H9 (cell line): ENCODE measurements at regions not wholly inside any gene's neighbourhood (a gene's known extent, or its start where the extent isn't known, plus 50 kb on each side); places are given as distances from the start of the nearest gene placed in this dataset.

ENCODE experiments used
- DNase-seq: peaks from one replicate; pipeline ENCODE4 v3.0.0-alpha.2; 2017
- H2AFZ ChIP-seq: one replicate; pipeline ENCODE4 v1.6.1; 2013; ENCODE audit warnings: mild to moderate bottlenecking, low read length, control low read depth, moderate library complexity
- H2AK5ac ChIP-seq: 2 replicates; pipeline ENCODE4 v1.6.1; 2013; ENCODE audit warnings: low read length, control low read depth, mixed read lengths; ENCODE audit not compliant: insufficient read length
- H2BK120ac ChIP-seq: one replicate; pipeline ENCODE4 v1.6.1; 2013; ENCODE audit warnings: low read depth, mild to moderate bottlenecking, low read length, control low read depth, inconsistent platforms; ENCODE audit not compliant: poor library complexity, severe bottlenecking
- H2BK12ac ChIP-seq: 2 replicates; pipeline ENCODE4 v1.6.1; 2013; ENCODE audit warnings: low read length, control low read depth, mixed read lengths, low read depth; ENCODE audit not compliant: insufficient read length
- H2BK15ac ChIP-seq: 2 replicates; pipeline ENCODE4 v1.6.1; 2013; ENCODE audit warnings: low read depth, low read length, control low read depth
- H2BK20ac ChIP-seq: one replicate; pipeline ENCODE4 v1.6.1; 2013; ENCODE audit warnings: low read depth, mild to moderate bottlenecking, low read length, control low read depth, inconsistent platforms; ENCODE audit not compliant: poor library complexity, severe bottlenecking
- H2BK5ac ChIP-seq: 2 replicates; pipeline ENCODE4 v1.6.1; 2013; ENCODE audit warnings: low read length, control low read depth, mixed read lengths; ENCODE audit not compliant: insufficient read length
- H3K14ac ChIP-seq: 2 replicates; pipeline ENCODE4 v1.6.1; 2013; ENCODE audit warnings: low read length, control low read depth; ENCODE audit not compliant: insufficient read depth
- H3K18ac ChIP-seq: 2 replicates; pipeline ENCODE4 v1.6.1; 2013; ENCODE audit warnings: low read depth, mild to moderate bottlenecking, mixed read lengths, low read length, control low read depth; ENCODE audit not compliant: insufficient read length
- H3K23ac ChIP-seq: 2 replicates; pipeline ENCODE4 v1.6.1; 2013; ENCODE audit warnings: low read length, control low read depth, mixed read lengths, low read depth; ENCODE audit not compliant: insufficient read length
- H3K23me2 ChIP-seq: 2 replicates; pipeline ENCODE4 v1.6.1; 2013; ENCODE audit warnings: low read depth, mild to moderate bottlenecking, mixed read lengths, low read length, control low read depth; ENCODE audit not compliant: insufficient read length, poor library complexity, severe bottlenecking
- H3K27ac ChIP-seq: 2 replicates; pipeline ENCODE4 v1.5.1; 2013; ENCODE audit warnings: low read length, control low read depth, mixed read lengths, low read depth; ENCODE audit not compliant: insufficient read length
- H3K27me3 ChIP-seq: 2 replicates; pipeline ENCODE4 v1.6.1; 2013; ENCODE audit warnings: low read length, control low read depth, inconsistent platforms; ENCODE audit not compliant: insufficient read depth
- H3K4ac ChIP-seq: 2 replicates; pipeline ENCODE4 v1.6.1; 2013; ENCODE audit warnings: low read depth, mild to moderate bottlenecking, control low read depth, inconsistent platforms, low read length, moderate library complexity
- H3K4me1 ChIP-seq: 2 replicates; pipeline ENCODE4 v1.6.1; 2013; ENCODE audit warnings: low read length, control low read depth, inconsistent platforms; ENCODE audit not compliant: insufficient read depth
- H3K4me2 ChIP-seq: 2 replicates; pipeline ENCODE4 v1.6.1; 2013; ENCODE audit warnings: low read length, control low read depth, mixed read lengths; ENCODE audit not compliant: insufficient read length, insufficient read depth
- H3K56ac ChIP-seq: 2 replicates; pipeline ENCODE4 v1.6.1; 2013; ENCODE audit warnings: low read depth, mild to moderate bottlenecking, mixed read lengths, low read length, control low read depth; ENCODE audit not compliant: insufficient read length
- H3K79me1 ChIP-seq: 2 replicates; pipeline ENCODE4 v1.6.1; 2013; ENCODE audit warnings: low read depth, mild to moderate bottlenecking, moderate library complexity, low read length, control low read depth, inconsistent platforms; ENCODE audit not compliant: insufficient read depth, poor library complexity, severe bottlenecking
- H3K79me2 ChIP-seq: 2 replicates; pipeline ENCODE4 v1.6.1; 2013; ENCODE audit warnings: low read length, control low read depth, inconsistent platforms; ENCODE audit not compliant: insufficient read depth
- H3K9ac ChIP-seq: 2 replicates; pipeline ENCODE4 v1.6.1; 2013; ENCODE audit warnings: low read length, control low read depth, mixed read lengths; ENCODE audit not compliant: insufficient read length; ENCODE audit errors: extremely low read depth
- H3K9me3 ChIP-seq: one replicate; pipeline ENCODE4 v1.6.1; 2013; ENCODE audit warnings: low read depth, low read length, inconsistent platforms; ENCODE audit not compliant: control insufficient read depth
- H3T11ph ChIP-seq: one replicate; pipeline ENCODE4 v1.6.1; 2013; ENCODE audit warnings: mild to moderate bottlenecking, low read length, control low read depth, inconsistent platforms
- H4K20me1 ChIP-seq: one replicate; pipeline ENCODE4 v1.6.1; 2013; ENCODE audit not compliant: control insufficient read depth, insufficient read length, insufficient read depth
- H4K5ac ChIP-seq: 2 replicates; pipeline ENCODE4 v1.6.1; 2013; ENCODE audit warnings: low read depth, mild to moderate bottlenecking, mixed read lengths, low read length, control low read depth; ENCODE audit not compliant: insufficient read length
- H4K8ac ChIP-seq: replicated peaks from 2 replicates; pipeline ENCODE4 v1.6.1; 2013; ENCODE audit warnings: low read length, control low read depth, mixed read lengths, low read depth; ENCODE audit not compliant: insufficient read length
- H4K91ac ChIP-seq: 2 replicates; pipeline ENCODE4 v1.6.1; 2013; ENCODE audit warnings: low read depth, mild to moderate bottlenecking, moderate library complexity, mixed read lengths, low read length, control low read depth; ENCODE audit not compliant: insufficient read length
- H3K27ac Mint-ChIP-seq, 3 experiments: 2 replicates in 2 of 3; 3 replicates in 1 of 3; pipeline ENCODE4 v1.8.0; 2020 to 2021; ENCODE audit warnings: mixed read lengths in 3 of 3, mild to moderate bottlenecking in 1 of 3, moderate library complexity in 1 of 3
- H3K27me3 Mint-ChIP-seq: 2 replicates; pipeline ENCODE4 v1.8.0; 2021; ENCODE audit warnings: low read depth, mild to moderate bottlenecking, moderate library complexity, mixed read lengths
- H3K36me3 Mint-ChIP-seq, 3 experiments: 2 replicates in 2 of 3; 3 replicates in 1 of 3; pipeline ENCODE4 v1.8.0; 2020 to 2021; ENCODE audit warnings: low read depth in 3 of 3, mixed read lengths in 3 of 3; ENCODE audit not compliant: insufficient read depth in 1 of 3
- H3K4me1 Mint-ChIP-seq, 2 experiments: 2 replicates each; pipeline ENCODE4 v1.8.0; 2020; ENCODE audit warnings: mixed read lengths in 2 of 2
- H3K4me3 Mint-ChIP-seq, 2 experiments: 2 replicates in 1 of 2; 3 replicates in 1 of 2; pipeline ENCODE4 v1.8.0; 2020 to 2021; ENCODE audit warnings: mild to moderate bottlenecking in 2 of 2, mixed read lengths in 2 of 2, moderate library complexity in 1 of 2
- H3K9me3 Mint-ChIP-seq, 2 experiments: 2 replicates in 1 of 2; 3 replicates in 1 of 2; pipeline ENCODE4 v1.8.0; 2020; ENCODE audit warnings: mild to moderate bottlenecking in 2 of 2, mixed read lengths in 2 of 2, moderate library complexity in 1 of 2
- WGBS: extraction: QIAGEN DNeasy Blood & Tissue Kit; methylation state at CpG from one replicate; pipeline ENCODE4 v1.1.7; 2013; ENCODE audit warnings: missing lambda C conversion rate, low lambda C conversion rate, mixed read lengths; ENCODE audit not compliant: insufficient read length; ENCODE audit errors: extremely low coverage; 5-methylcytosine and 5-hydroxymethylcytosine counted together
- TF ChIP-seq, protein P1 (sequence below): fragments of 200-600 bp; sonication (generic); conservative IDR thresholded peaks from 3 replicates; pipeline ENCODE4 v1.8.0; 2021; ENCODE audit warnings: antibody characterized with exemption, mild to moderate bottlenecking

DNA sequence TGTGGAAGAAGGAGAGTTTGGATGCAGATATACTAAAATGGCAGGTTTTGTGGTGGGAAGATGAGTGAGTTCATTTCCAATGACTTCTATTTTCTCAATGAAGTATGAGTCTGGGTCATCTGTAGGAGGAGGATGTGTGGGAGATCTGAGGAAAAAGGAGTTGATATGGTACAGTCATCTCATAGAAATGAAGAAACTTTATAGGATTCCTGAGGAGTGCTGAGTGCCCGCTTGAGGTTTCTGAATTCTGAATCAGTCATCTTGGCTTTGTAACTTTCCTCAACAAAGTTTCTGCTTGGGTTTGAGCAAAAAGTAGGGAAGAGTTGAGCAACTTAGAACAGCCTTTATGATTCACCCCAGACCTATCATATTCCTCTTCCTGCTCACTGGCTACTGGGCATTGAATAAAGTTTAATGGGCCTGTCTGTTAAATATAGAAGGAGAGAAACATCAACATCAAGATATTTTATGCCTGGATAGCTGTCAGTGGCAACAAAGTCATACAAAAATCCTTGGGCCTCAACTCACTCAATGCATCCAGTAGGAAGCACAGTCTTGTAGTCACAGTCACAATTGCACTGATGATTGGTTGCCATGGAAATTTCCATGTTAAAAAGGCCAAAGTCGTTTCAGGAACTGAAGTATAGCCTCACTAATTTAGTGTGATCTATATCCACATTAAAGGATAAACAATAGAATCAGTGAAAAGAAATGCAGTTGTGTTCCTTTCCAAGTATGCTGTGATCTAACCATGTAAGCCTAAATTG, 284.7 kb downstream of the DUSP6 start:
- no peaks in the 10 kb centered on the region for H3K27me3 Mint-ChIP-seq
- H3K56ac ChIP-seq: no peak overlapping the region
- peaks cover 5% of the 10 kb centered on the region; the same call in 1 of the 2 replicates for H3K4me1 ChIP-seq
- no peak overlapping the region for H2BK5ac ChIP-seq
- H3K14ac ChIP-seq: no peak overlapping the region
- no peak for DNase-seq
- no peak overlapping the region for H2BK20ac ChIP-seq
- H3K4ac ChIP-seq: no peak overlapping the region
- no peak overlapping the region for H3K4me2 ChIP-seq
- no peak overlapping the region for H3K27ac ChIP-seq
- no peak overlapping the region for H2AK5ac ChIP-seq
- no peak overlapping the region for H3K23ac ChIP-seq
- no peak overlapping the region for H2BK12ac ChIP-seq
- no peaks in the 10 kb centered on the region for H4K20me1 ChIP-seq
- no peaks in the 10 kb centered on the region for H3K23me2 ChIP-seq
- H3K27ac Mint-ChIP-seq: no peak overlapping the region
- H3K9me3 Mint-ChIP-seq: peaks cover 0 to 3% of the 10 kb centered on the region in 2 experiments; a peak in 2 of 5 replicates
- H4K91ac ChIP-seq: no peak overlapping the region
- H2BK120ac ChIP-seq: no peak overlapping the region
- H4K8ac ChIP-seq: no peak overlapping the region
- no peaks in the 10 kb centered on the region for H3K79me2 ChIP-seq
- TF ChIP-seq, protein P1, sequence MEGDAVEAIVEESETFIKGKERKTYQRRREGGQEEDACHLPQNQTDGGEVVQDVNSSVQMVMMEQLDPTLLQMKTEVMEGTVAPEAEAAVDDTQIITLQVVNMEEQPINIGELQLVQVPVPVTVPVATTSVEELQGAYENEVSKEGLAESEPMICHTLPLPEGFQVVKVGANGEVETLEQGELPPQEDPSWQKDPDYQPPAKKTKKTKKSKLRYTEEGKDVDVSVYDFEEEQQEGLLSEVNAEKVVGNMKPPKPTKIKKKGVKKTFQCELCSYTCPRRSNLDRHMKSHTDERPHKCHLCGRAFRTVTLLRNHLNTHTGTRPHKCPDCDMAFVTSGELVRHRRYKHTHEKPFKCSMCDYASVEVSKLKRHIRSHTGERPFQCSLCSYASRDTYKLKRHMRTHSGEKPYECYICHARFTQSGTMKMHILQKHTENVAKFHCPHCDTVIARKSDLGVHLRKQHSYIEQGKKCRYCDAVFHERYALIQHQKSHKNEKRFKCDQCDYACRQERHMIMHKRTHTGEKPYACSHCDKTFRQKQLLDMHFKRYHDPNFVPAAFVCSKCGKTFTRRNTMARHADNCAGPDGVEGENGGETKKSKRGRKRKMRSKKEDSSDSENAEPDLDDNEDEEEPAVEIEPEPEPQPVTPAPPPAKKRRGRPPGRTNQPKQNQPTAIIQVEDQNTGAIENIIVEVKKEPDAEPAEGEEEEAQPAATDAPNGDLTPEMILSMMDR: no peak
- no peak overlapping the region for H3K4me3 Mint-ChIP-seq
- H3K9me3 ChIP-seq: no peaks in the 10 kb centered on the region
- H4K5ac ChIP-seq: no peak overlapping the region
- H3K79me1 ChIP-seq: no peaks in the 10 kb centered on the region
- no peaks in the 10 kb centered on the region for H3K36me3 Mint-ChIP-seq
- H3K9ac ChIP-seq: no peak overlapping the region
- no peak overlapping the region for H2BK15ac ChIP-seq
- no peak overlapping the region for H3T11ph ChIP-seq
- H3K18ac ChIP-seq: no peak overlapping the region
- WGBS: no CpG with 5 or more reads among the region's 2 CpGs
- no peaks in the 10 kb centered on the region for H3K27me3 ChIP-seq
- peaks cover 5 to 13% of the 10 kb centered on the region in 2 experiments for H3K4me1 Mint-ChIP-seq
- H2AFZ ChIP-seq: no peak overlapping the region
